ENCODE measurements at regions not wholly inside any gene's neighbourhood (a gene's known extent, or its start where the extent isn't known, plus 50 kb on each side); places are given as distances from the start of the nearest gene placed in this dataset.

DNA sequence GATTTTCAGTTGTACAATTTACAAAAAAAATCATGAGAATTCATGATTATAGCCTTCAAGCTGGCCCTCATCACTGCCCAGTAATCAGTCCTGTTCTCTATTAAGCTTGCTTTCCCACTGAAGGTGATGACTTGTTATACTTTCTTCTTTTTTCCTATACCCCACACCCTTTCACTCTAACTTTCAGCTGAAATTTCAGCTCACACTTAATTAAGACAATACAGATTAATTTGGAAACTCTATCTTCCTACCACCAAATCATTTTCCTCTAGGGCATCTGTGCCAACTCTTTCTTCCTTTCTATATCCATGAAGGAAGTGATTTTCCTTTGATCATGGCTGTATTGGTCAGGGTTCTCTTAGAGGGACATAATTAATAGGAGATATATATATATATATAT, 449.9 kb downstream of the CD109 start:
- Histone ChIP-seq H3K36me3 (ENCODE audit: insufficient read depth) (no peaks in the 10 kb centered on the region), H3K27me3 (ENCODE audit: insufficient read depth) (no peaks in the 10 kb centered on the region), H3K27ac (ENCODE audit: low read depth) (no peak overlapping the region), H3K4me1 (ENCODE audit: insufficient read depth) (no peaks in the 10 kb centered on the region), H3K4me3 (no peak overlapping the region), H3F3A (replicated peaks; ENCODE audit: low read depth) (no peaks in the 10 kb centered on the region), H3K79me2 (replicated peaks; ENCODE audit: insufficient read depth) (no peaks in the 10 kb centered on the region), H4K20me1 (replicated peaks; ENCODE audit: insufficient read depth) (no peaks in the 10 kb centered on the region), H3K9me2 (ENCODE audit: insufficient read depth) (peaks cover 8% of the 10 kb centered on the region), H2AFZ (no peak overlapping the region), H3K4me2 (no peak overlapping the region)
- TF ChIP-seq STAT1 (IDR thresholded peaks at IDR 0.05; ENCODE audit: unreplicated experiment) (no peak), ZNF114 (CRISPR knock-in tag; IDR thresholded peaks at IDR 0.05) (no peak), ZNF331 (CRISPR knock-in tag; IDR thresholded peaks at IDR 0.05; ENCODE audit: low read depth) (no peak)
- TF ChIP-seq, protein P1, sequence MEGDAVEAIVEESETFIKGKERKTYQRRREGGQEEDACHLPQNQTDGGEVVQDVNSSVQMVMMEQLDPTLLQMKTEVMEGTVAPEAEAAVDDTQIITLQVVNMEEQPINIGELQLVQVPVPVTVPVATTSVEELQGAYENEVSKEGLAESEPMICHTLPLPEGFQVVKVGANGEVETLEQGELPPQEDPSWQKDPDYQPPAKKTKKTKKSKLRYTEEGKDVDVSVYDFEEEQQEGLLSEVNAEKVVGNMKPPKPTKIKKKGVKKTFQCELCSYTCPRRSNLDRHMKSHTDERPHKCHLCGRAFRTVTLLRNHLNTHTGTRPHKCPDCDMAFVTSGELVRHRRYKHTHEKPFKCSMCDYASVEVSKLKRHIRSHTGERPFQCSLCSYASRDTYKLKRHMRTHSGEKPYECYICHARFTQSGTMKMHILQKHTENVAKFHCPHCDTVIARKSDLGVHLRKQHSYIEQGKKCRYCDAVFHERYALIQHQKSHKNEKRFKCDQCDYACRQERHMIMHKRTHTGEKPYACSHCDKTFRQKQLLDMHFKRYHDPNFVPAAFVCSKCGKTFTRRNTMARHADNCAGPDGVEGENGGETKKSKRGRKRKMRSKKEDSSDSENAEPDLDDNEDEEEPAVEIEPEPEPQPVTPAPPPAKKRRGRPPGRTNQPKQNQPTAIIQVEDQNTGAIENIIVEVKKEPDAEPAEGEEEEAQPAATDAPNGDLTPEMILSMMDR (conservative IDR thresholded peaks at IDR 0.05; ENCODE audit: low read depth in 2 of 2), result no peak
- ATAC-seq (no peak), DNase-seq (ENCODE audit: low spot score) (no peak)
- no peaks in the 10 kb centered on the region for H3K4me1 Mint-ChIP-seq
- no peak overlapping the region for H3K27ac Mint-ChIP-seq
- H3K4me3 Mint-ChIP-seq, result no peak overlapping the region
- no peaks in the 10 kb centered on the region for H3K9me3 Mint-ChIP-seq
- H3K27me3 Mint-ChIP-seq (ENCODE audit: insufficient read depth, low read depth, poor library complexity), result peaks cover 3% of the 10 kb centered on the region
- H3K36me3 Mint-ChIP-seq (ENCODE audit: low read depth), result no peaks in the 10 kb centered on the region

DNA sequence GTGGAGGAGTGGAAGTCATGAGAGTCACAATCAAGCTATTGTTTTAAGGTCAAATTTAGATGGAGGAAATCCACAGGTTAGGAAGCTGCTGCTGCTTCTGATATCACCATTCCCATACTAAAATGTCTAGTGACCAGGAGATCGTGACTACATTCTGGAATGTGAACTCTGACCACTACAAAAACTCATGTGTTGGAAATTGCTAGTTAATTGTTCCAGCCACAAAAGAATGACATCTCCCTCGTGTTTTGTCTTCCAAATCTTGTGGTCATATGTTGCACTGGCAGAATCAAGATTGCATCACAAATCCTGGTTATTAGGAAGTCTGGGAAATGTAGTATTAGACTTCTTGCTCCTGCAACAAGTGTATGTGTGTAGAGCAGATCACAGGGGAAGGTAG, 441.9 kb downstream of the CD109 start:
- Histone ChIP-seq H3K36me3 (ENCODE audit: insufficient read depth) (no peaks in the 10 kb centered on the region), H3K4me2 (no peak overlapping the region), H3K79me2 (replicated peaks; ENCODE audit: insufficient read depth) (no peaks in the 10 kb centered on the region), H4K20me1 (replicated peaks; ENCODE audit: insufficient read depth) (no peaks in the 10 kb centered on the region), H3K27ac (ENCODE audit: low read depth) (no peak overlapping the region), H3K9me2 (ENCODE audit: insufficient read depth) (no peaks in the 10 kb centered on the region; the same call in 1 of the 2 replicates), H3K4me1 (ENCODE audit: insufficient read depth) (no peaks in the 10 kb centered on the region), H2AFZ (no peak overlapping the region), H3K27me3 (ENCODE audit: insufficient read depth) (no peaks in the 10 kb centered on the region), H3F3A (replicated peaks; ENCODE audit: low read depth) (no peaks in the 10 kb centered on the region), H3K4me3 (no peak overlapping the region)
- TF ChIP-seq, protein P2, sequence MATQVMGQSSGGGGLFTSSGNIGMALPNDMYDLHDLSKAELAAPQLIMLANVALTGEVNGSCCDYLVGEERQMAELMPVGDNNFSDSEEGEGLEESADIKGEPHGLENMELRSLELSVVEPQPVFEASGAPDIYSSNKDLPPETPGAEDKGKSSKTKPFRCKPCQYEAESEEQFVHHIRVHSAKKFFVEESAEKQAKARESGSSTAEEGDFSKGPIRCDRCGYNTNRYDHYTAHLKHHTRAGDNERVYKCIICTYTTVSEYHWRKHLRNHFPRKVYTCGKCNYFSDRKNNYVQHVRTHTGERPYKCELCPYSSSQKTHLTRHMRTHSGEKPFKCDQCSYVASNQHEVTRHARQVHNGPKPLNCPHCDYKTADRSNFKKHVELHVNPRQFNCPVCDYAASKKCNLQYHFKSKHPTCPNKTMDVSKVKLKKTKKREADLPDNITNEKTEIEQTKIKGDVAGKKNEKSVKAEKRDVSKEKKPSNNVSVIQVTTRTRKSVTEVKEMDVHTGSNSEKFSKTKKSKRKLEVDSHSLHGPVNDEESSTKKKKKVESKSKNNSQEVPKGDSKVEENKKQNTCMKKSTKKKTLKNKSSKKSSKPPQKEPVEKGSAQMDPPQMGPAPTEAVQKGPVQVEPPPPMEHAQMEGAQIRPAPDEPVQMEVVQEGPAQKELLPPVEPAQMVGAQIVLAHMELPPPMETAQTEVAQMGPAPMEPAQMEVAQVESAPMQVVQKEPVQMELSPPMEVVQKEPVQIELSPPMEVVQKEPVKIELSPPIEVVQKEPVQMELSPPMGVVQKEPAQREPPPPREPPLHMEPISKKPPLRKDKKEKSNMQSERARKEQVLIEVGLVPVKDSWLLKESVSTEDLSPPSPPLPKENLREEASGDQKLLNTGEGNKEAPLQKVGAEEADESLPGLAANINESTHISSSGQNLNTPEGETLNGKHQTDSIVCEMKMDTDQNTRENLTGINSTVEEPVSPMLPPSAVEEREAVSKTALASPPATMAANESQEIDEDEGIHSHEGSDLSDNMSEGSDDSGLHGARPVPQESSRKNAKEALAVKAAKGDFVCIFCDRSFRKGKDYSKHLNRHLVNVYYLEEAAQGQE (IDR thresholded peaks at IDR 0.05; ENCODE audit: unreplicated experiment), result no peak
- TF ChIP-seq CREB1 (CRISPR knock-in tag; IDR thresholded peaks at IDR 0.05; ENCODE audit: low read depth), result no peak
- TF ChIP-seq NANOG (IDR thresholded peaks at IDR 0.05; ENCODE audit: borderline replicate concordance), result no peak
- ATAC-seq (no peak), DNase-seq (ENCODE audit: low spot score) (peak; percentile 3)
- H3K27me3 Mint-ChIP-seq (ENCODE audit: insufficient read depth, low read depth, poor library complexity), result no peaks in the 10 kb centered on the region
- no peak overlapping the region for H3K4me3 Mint-ChIP-seq
- H3K4me1 Mint-ChIP-seq, result peaks cover 6% of the 10 kb centered on the region; the same call in 2 of the 3 replicates
- H3K36me3 Mint-ChIP-seq (ENCODE audit: low read depth), result no peaks in the 10 kb centered on the region
- peak overlapping the region; percentile 85; the same call in 1 of the 2 replicates for H3K27ac Mint-ChIP-seq
- H3K9me3 Mint-ChIP-seq, result peaks cover 9% of the 10 kb centered on the region; the same call in 2 of the 3 replicates

Data from GM23338 (cell line).